HepG2 (cell line): ENCODE measurements at regions not wholly inside any gene's neighbourhood (a gene's known extent, or its start where the extent isn't known, plus 50 kb on each side); places are given as distances from the start of the nearest gene placed in this dataset.

ENCODE experiments used
- CTCF ChIP-seq: sonication (generic); formaldehyde crosslinking; IDR thresholded peaks from 2 replicates; pipeline ENCODE4 v1.5.0; 2020; ENCODE audit warnings: mild to moderate bottlenecking, missing genetic modification reagents, moderate library complexity
- GABPA ChIP-seq, 2 experiments: IDR thresholded peaks; 2 replicates each; pipeline ENCODE4 v1.6.1; 2011 to 2016; ENCODE audit warnings: low read depth in 2 of 2, low read length in 1 of 2, missing biosample characterization in 1 of 2, missing genetic modification characterization in 1 of 2

DNA sequence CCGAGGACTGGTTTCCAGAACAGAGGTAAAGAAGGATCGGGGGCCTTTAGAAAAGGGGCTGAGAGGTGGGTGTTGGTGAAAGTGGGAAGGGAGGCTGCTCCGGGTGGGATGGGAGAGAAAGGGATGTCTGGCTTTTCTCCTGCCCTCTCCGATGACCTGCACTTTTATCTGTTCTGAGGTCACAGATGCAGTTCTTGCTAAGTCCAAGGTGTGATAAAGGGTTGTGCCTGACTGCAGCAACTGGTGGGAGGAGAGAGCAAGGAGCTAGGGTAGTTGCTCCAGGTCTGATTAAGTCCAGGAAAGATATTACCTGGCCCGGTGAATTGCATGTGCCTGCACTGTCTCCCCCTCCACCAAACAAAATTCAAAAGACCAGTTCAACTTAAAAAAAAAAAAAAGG, 145.6 kb upstream of the SOX4 start:
- no peak for TF ChIP-seq CTCF
- TF ChIP-seq GABPA (IDR thresholded peaks at IDR 0.05; ENCODE audit: low read depth, low read length), result no peak
- no peak for TF ChIP-seq GABPA (CRISPR knock-in tag; IDR thresholded peaks at IDR 0.05; ENCODE audit: low read depth)
